HG02852 (cell line): ENCODE measurements at regions not wholly inside any gene's neighbourhood (a gene's known extent, or its start where the extent isn't known, plus 50 kb on each side); places are given as distances from the start of the nearest gene placed in this dataset.

ENCODE experiments used
- ATAC-seq: cut with Tn5 transposase; IDR thresholded peaks from one replicate; pipeline ENCODE4 v1.9.1; 2021; ENCODE audit warnings: mild to moderate bottlenecking, moderate library complexity; ENCODE audit not compliant: unreplicated experiment

- no peak for ATAC-seq
These were observed 228.2 kb upstream of the ZPLD1 start for GRCh38 chr3:102206511-102207031.

- ATAC-seq, result no peak
These were observed 227.7 kb upstream of the ZPLD1 start for GRCh38 chr3:102207151-102207571.

- no peak for ATAC-seq
These were observed 219.6 kb upstream of the ZPLD1 start for GRCh38 chr3:102215166-102215565.

GRCh38 chr3:102223132-102223531 is 211.7 kb upstream of the ZPLD1 start:
- no peak for ATAC-seq

- no peak for ATAC-seq
These were observed 210.6 kb upstream of the ZPLD1 start for GRCh38 chr3:102224171-102224570.

- no peak for ATAC-seq
These were observed 209.8 kb upstream of the ZPLD1 start for GRCh38 chr3:102225005-102225404.

- ATAC-seq, result no peak
These were observed 209.2 kb upstream of the ZPLD1 start for GRCh38 chr3:102225407-102226132.

GRCh38 chr3:102226463-102226862 is 208.4 kb upstream of the ZPLD1 start:
- no peak for ATAC-seq

GRCh38 chr3:102229062-102229655 is 205.7 kb upstream of the ZPLD1 start:
- ATAC-seq, result peak; percentile 58

- ATAC-seq, result no peak
These were observed 204.8 kb upstream of the ZPLD1 start for GRCh38 chr3:102230057-102230456.

GRCh38 chr3:102233881-102234280 is 200.9 kb upstream of the ZPLD1 start:
- peak; percentile 92 for ATAC-seq

- no peak for ATAC-seq
These were observed 199.1 kb upstream of the ZPLD1 start for GRCh38 chr3:102235679-102236078.

GRCh38 chr3:102237181-102237580 is 197.6 kb upstream of the ZPLD1 start:
- no peak for ATAC-seq

- ATAC-seq, result no peak
These were observed 197.0 kb upstream of the ZPLD1 start for GRCh38 chr3:102237838-102238237.

GRCh38 chr3:102238362-102238761 is 196.5 kb upstream of the ZPLD1 start:
- no peak for ATAC-seq

- no peak for ATAC-seq
These were observed 194.1 kb upstream of the ZPLD1 start for GRCh38 chr3:102240720-102241119.

- no peak for ATAC-seq
These were observed 185.7 kb upstream of the ZPLD1 start for GRCh38 chr3:102248981-102249705.

- ATAC-seq, result no peak
These were observed 179.1 kb upstream of the ZPLD1 start for GRCh38 chr3:102255736-102256135.

GRCh38 chr3:102258666-102259227 is 176.1 kb upstream of the ZPLD1 start:
- ATAC-seq, result peak; percentile 74

- no peak for ATAC-seq
These were observed 175.2 kb upstream of the ZPLD1 start for GRCh38 chr3:102259663-102260062.

GRCh38 chr3:102265720-102266119 is 169.1 kb upstream of the ZPLD1 start:
- peak; percentile 67 for ATAC-seq
